ENCODE measurements at regions not wholly inside any gene's neighbourhood (a gene's known extent, or its start where the extent isn't known, plus 50 kb on each side); places are given as distances from the start of the nearest gene placed in this dataset.
A peak's percentile ranks its signal among the peaks of the same experiment; 100 is the strongest.

- ATAC-seq: peak; percentile 9
- peak; percentile 52 for DNase-seq
- Histone ChIP-seq H3K4me3 (no peak overlapping the region), H3K4me1 (no peaks in the 10 kb centered on the region), H3K27ac (no peak overlapping the region), H3K9me3 (peaks cover 19% of the 10 kb centered on the region), H3K27me3 (no peaks in the 10 kb centered on the region), H3K36me3 (no peaks in the 10 kb centered on the region)
- intact Hi-C loops (cut with DNase I): no loop called here
- TF ChIP-seq, protein P1, sequence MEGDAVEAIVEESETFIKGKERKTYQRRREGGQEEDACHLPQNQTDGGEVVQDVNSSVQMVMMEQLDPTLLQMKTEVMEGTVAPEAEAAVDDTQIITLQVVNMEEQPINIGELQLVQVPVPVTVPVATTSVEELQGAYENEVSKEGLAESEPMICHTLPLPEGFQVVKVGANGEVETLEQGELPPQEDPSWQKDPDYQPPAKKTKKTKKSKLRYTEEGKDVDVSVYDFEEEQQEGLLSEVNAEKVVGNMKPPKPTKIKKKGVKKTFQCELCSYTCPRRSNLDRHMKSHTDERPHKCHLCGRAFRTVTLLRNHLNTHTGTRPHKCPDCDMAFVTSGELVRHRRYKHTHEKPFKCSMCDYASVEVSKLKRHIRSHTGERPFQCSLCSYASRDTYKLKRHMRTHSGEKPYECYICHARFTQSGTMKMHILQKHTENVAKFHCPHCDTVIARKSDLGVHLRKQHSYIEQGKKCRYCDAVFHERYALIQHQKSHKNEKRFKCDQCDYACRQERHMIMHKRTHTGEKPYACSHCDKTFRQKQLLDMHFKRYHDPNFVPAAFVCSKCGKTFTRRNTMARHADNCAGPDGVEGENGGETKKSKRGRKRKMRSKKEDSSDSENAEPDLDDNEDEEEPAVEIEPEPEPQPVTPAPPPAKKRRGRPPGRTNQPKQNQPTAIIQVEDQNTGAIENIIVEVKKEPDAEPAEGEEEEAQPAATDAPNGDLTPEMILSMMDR (IDR thresholded peaks at IDR 0.05): no peak
These were observed 72.2 kb downstream of the LINC01488 start for GRCh38 chr11:69553416-69554357.

- ATAC-seq (peak; percentile 16), DNase-seq (peak; percentile 17)
- Histone ChIP-seq H3K36me3 (no peaks in the 10 kb centered on the region), H3K27ac (no peak overlapping the region), H3K9me3 (peaks cover 14% of the 10 kb centered on the region), H3K27me3 (no peaks in the 10 kb centered on the region), H3K4me1 (no peaks in the 10 kb centered on the region), H3K4me3 (no peak overlapping the region)
- intact Hi-C loops (cut with DNase I): no loop called here
- TF ChIP-seq, protein P1 (IDR thresholded peaks at IDR 0.05): no peak
These were observed 73.4 kb downstream of the LINC01488 start for GRCh38 chr11:69554849-69555248.

DNA sequence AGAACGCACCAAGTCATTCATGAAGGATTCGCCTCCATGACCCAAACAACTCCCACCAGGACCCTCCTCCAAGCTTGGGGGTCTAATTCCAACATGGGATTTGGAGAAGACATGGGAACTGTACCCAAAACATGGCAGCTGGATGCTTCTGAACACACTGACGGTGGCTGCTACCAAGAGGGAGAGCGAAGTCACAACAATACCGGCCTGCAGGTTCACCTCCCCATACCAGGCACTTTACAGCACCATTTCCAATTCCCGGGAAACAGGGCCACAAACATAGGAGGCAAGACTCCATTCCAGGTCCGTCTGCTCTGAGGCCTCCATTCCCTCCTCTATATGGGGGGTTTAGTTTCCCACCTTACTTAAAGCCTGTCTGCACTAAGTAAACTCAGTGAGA is 75.8 kb downstream of the LINC01488 start:
- intact Hi-C loops (cut with DNase I): no loop called here
- TF ChIP-seq, protein P1 (IDR thresholded peaks at IDR 0.05): no peak
- ATAC-seq: no peak
- H3K27me3 ChIP-seq: no peaks in the 10 kb centered on the region
- H3K36me3 ChIP-seq: no peaks in the 10 kb centered on the region
- H3K27ac ChIP-seq: no peak overlapping the region
- no peaks in the 10 kb centered on the region for H3K4me1 ChIP-seq
- H3K4me3 ChIP-seq: no peak overlapping the region
- H3K9me3 ChIP-seq: no peaks in the 10 kb centered on the region
- DNase-seq: no peak

GRCh38 chr11:69558519-69558941 is 77.1 kb downstream of the LINC01488 start:
- H3K9me3 ChIP-seq: no peaks in the 10 kb centered on the region
- H3K27ac ChIP-seq: no peak overlapping the region
- H3K4me1 ChIP-seq: no peaks in the 10 kb centered on the region
- DNase-seq (no peak), ATAC-seq (no peak)
- intact Hi-C loops (cut with DNase I): no loop called here
- H3K27me3 ChIP-seq: no peaks in the 10 kb centered on the region
- H3K36me3 ChIP-seq: no peaks in the 10 kb centered on the region
- TF ChIP-seq, protein P1 (IDR thresholded peaks at IDR 0.05): no peak
- H3K4me3 ChIP-seq: no peak overlapping the region

- no peaks in the 10 kb centered on the region for H3K36me3 ChIP-seq
These were observed 77.7 kb downstream of the LINC01488 start for GRCh38 chr11:69559181-69559580.

More at GRCh38 chr11:69559181-69559580, 77.7 kb downstream of the LINC01488 start:
- Histone ChIP-seq H3K4me3 (no peak overlapping the region), H3K9me3 (no peaks in the 10 kb centered on the region), H3K27me3 (no peaks in the 10 kb centered on the region), H3K4me1 (no peaks in the 10 kb centered on the region), H3K27ac (no peak overlapping the region)
- intact Hi-C loops (cut with DNase I): no loop called here
- DNase-seq (no peak), ATAC-seq (no peak)
- TF ChIP-seq, protein P1 (IDR thresholded peaks at IDR 0.05): no peak
